HK-2 (cell line): ENCODE measurements at regions not wholly inside any gene's neighbourhood (a gene's known extent, or its start where the extent isn't known, plus 50 kb on each side); places are given as distances from the start of the nearest gene placed in this dataset.

ENCODE experiments used
- DNase-seq: peaks from one replicate; pipeline ENCODE4 v3.0.0-alpha.2; 2018; ENCODE audit not compliant: unreplicated experiment

GRCh38 chr21:35699361-35699760, 361.0 kb downstream of the SETD4 start:
- no peak for DNase-seq

- DNase-seq, result no peak
Observed at GRCh38 chr21:35697321-35697808, 363.0 kb downstream of the SETD4 start.

GRCh38 chr21:35696644-35697043, 363.7 kb downstream of the SETD4 start:
- no peak for DNase-seq

GRCh38 chr21:35692311-35692710, 368.0 kb downstream of the SETD4 start:
- no peak for DNase-seq

- DNase-seq, result no peak
Observed at GRCh38 chr21:35690436-35690835, 369.9 kb downstream of the SETD4 start.

GRCh38 chr21:35686156-35686555, 374.2 kb downstream of the SETD4 start:
- no peak for DNase-seq

GRCh38 chr21:35683664-35684304, 376.5 kb downstream of the SETD4 start:
- DNase-seq, result no peak

GRCh38 chr21:35682904-35683549, 377.3 kb downstream of the SETD4 start:
- no peak for DNase-seq

- DNase-seq, result no peak
Observed at GRCh38 chr21:35681946-35682345, 378.4 kb downstream of the SETD4 start.

- DNase-seq, result no peak
Observed at GRCh38 chr21:35679076-35679475, 381.2 kb downstream of the SETD4 start.

- no peak for DNase-seq
Observed at GRCh38 chr21:35678393-35678792, 381.9 kb downstream of the SETD4 start.

GRCh38 chr21:35677298-35677841, 383.0 kb downstream of the SETD4 start:
- DNase-seq, result no peak

- no peak for DNase-seq
Observed at GRCh38 chr21:35674895-35675470, 385.3 kb downstream of the SETD4 start.

- no peak for DNase-seq
Observed at GRCh38 chr21:35674091-35674671, 386.1 kb downstream of the SETD4 start.

GRCh38 chr21:35672313-35672712, 388.0 kb downstream of the SETD4 start:
- DNase-seq, result no peak

- no peak for DNase-seq
Observed at GRCh38 chr21:35664683-35665082, 395.6 kb downstream of the SETD4 start.

GRCh38 chr21:35663856-35664606, 396.3 kb downstream of the SETD4 start:
- DNase-seq, result no peak

- DNase-seq, result no peak
Observed at GRCh38 chr21:35658242-35658641, 402.1 kb downstream of the SETD4 start.

- DNase-seq, result no peak
Observed at GRCh38 chr21:35652872-35653271, 407.5 kb downstream of the SETD4 start.

- no peak for DNase-seq
Observed at GRCh38 chr21:35652196-35652595, 408.1 kb downstream of the SETD4 start.

- no peak for DNase-seq
Observed at GRCh38 chr21:35651196-35651595, 409.1 kb downstream of the SETD4 start.

GRCh38 chr21:35649186-35649585, 411.1 kb downstream of the SETD4 start:
- no peak for DNase-seq
